GM18505 (cell line): ENCODE measurements at regions not wholly inside any gene's neighbourhood (a gene's known extent, or its start where the extent isn't known, plus 50 kb on each side); places are given as distances from the start of the nearest gene placed in this dataset.

ENCODE experiments used
- ATAC-seq: cut with Tn5 transposase; IDR thresholded peaks from one replicate; pipeline ENCODE4 v1.9.1; 2021; ENCODE audit not compliant: unreplicated experiment
- POLR2A ChIP-seq: IDR thresholded peaks from 4 replicates; pipeline ENCODE4 v1.6.1; 2011; ENCODE audit warnings: borderline replicate concordance; ENCODE audit not compliant: insufficient read depth, insufficient read length; ENCODE audit errors: extremely low read depth

DNA sequence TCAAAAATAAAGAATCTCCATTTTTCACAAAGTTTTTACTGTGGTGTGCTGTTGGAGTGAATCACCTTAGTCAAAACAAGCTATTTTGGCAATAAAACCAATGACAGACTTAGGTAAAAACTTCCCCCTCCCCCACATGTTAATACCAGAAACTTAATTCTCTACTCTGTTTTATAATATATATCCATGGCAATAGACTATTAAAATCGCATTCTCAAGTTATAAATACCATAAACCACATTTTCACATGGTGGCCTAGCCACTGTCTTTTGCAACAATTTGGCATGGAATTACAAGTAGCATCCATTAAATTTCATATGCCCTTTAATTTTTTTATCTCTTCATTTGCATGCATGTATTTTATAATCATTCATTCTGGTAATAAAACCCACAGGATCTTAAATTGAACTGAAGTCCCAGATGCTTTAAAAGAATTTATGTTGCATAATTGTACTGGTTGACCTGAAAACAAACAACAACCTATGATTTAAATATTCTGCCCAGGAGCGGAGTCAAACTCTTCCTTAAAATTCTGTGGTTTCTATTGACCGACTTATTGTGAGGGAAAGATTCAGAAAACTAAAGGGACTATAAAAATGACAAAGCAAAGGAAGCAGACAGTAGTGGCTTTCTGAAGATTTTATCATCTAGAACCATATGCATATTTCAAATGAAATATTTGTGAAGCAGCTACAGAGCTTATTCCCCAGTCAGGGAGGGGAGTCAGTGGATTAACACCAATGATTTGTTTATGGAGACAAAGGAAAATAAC lies 229.0 kb upstream of the TBL1XR1 start:
- no peak for ATAC-seq

DNA sequence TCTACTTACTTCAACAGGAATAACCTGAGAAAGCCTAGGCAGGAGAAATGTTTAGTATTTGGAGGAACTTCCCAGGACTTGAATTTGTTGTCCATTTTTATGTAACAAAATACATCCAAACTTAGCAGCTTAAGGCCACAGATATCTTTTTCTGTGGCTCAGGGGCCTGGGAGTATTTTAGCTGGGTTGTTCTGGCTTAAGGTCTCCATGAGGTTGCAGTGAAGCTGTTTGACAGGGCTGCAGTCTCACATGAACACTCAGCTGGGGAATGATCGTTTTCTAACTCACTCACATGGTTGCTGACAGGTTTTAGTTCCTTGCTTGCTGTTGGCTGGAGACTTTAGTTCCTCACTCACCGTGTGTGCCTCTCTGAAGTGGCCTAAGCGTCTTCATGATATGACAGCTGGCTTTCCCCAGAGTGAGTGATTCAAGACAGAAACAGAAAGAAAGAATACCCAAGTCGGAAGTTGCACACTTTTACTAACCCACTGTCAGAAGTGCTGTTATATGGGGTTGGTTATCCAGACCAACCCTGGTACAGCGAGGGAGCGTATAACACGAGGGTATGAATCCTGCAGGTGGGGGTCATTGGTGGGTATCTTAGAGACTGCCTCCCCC lies 229.7 kb upstream of the TBL1XR1 start:
- ATAC-seq, result peak; percentile 99
- TF ChIP-seq POLR2A, result no peak

More for the DNA sequence above, 229.0 kb upstream of the TBL1XR1 start:
- TF ChIP-seq POLR2A, result no peak

DNA sequence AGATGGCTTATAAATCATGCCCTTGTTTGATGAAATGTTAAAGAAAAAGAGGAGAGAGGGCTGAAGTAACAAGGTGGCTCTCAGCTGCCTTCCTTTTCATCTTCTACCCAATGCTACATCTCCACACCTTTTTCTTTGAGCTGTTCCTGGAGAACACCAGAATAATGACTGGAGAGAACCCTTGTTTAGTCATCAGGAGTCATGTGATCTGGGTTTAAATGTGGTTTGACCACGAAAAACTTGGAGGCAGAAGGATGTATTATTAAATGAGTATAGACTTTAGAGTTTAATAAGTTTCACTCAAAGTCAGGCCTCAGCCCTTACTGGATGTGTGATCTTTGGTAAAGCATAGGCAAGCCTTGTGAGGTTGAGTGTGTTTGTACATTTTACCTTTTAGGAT lies 230.3 kb upstream of the TBL1XR1 start:
- ATAC-seq, result no peak

DNA sequence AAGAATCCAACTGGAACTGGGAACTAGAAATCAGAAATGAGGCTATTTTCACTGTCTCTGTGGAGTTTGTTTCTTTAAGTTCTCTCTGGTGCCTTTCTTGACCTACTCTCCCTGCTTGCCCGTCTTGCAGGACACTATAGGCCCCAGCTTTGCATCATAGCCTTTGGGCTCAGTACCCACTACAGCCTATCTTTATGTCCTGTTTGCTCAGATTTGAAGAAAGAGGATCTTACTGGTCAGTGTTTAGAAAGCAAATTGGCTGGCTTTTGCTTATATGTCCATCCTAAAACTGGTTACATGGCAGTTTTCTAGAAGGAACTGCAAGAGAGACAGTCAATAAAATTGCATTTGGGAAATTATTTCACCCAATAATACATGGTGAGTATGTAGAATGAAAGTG lies 231.8 kb upstream of the TBL1XR1 start:
- TF ChIP-seq POLR2A, result no peak
- ATAC-seq, result no peak

More for the DNA sequence above, 230.3 kb upstream of the TBL1XR1 start:
- no peak for TF ChIP-seq POLR2A

DNA sequence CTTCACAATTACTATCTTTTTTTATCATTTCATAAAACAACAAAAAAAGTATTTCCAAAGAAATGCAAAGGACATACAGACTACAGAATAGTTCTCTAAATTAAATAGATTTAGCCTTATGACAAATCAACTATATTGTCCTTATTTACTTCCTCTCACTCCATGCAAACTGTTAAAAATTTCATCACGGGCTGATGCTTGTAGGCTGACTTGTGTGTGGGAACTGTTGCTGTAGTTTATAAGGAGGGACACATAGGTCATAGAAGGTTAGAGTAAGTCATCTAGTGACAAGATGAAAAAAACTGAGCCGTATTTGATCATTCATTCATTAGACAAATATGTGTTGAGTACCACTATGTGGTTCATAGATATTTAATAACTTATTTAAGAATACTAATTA lies 232.5 kb upstream of the TBL1XR1 start:
- TF ChIP-seq POLR2A, result no peak
- ATAC-seq, result no peak

DNA sequence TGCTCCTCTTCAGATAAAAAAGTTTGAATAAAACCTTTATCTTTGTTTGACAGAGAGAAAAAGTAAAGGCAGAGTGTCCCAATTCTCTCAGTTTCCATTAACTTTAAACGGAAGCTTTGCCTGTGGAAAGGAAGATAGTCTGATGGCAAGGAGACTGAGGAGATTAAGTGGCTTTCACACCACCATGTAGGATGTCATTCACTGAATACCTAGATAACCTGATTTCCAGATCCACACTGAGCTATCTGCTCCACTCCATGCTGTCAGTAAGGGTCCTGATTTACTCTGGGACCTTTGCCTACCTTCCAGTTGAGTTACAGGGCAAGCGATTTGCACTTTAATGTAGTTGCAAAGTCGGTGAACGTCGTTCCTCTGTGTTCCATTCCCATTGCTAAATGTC lies 233.4 kb upstream of the TBL1XR1 start:
- no peak for ATAC-seq
- TF ChIP-seq POLR2A, result no peak

DNA sequence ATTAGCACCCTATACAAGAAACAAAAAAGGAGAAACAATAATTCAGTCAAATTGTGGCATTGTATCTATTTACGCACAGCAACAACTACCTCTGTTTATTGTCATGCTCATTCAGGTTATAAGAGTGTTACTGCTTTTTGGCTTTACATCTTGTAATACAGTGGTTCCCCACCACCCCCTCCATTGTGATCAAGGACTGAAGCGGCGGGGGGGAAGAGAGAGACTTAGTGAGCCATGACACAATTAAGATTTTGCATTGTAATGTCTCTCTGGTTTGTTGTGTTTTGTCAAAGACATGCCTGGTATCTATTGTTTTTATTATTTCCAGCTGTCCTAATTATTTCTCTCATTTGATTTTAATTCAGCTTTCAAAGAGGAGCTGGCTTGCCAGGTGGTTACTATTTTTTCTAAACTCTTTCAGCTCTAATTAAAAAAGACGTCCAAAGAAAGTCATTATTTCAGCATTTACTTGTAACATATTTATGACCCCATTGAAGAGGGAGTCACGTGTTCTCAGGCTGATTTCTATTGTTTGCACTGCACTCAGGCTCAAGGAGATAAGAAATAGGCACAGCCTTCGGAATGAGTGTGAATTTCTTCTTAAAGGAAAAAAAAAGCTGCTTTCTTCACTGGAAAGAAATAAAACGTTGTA lies 234.4 kb upstream of the TBL1XR1 start:
- TF ChIP-seq POLR2A, result no peak
- no peak for ATAC-seq

DNA sequence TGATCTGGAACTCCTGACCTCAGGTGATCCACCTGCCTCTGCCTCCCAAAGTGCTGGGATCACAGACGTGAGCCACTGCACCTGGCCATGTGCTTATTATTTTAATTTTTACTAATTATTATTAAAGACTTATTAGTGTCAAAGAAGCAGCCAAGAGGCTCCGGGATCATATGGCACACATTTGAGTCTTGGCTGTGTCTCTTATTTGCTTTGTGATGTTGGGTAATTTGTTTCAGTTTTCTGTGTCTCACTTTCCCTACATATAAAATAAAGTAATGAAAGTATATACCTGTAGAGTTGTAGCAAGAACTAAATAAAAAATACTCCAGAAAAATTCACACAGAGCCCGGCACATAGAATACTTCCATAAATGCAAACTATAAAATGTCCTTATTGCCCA lies 238.0 kb upstream of the TBL1XR1 start:
- no peak for TF ChIP-seq POLR2A
- ATAC-seq, result no peak

DNA sequence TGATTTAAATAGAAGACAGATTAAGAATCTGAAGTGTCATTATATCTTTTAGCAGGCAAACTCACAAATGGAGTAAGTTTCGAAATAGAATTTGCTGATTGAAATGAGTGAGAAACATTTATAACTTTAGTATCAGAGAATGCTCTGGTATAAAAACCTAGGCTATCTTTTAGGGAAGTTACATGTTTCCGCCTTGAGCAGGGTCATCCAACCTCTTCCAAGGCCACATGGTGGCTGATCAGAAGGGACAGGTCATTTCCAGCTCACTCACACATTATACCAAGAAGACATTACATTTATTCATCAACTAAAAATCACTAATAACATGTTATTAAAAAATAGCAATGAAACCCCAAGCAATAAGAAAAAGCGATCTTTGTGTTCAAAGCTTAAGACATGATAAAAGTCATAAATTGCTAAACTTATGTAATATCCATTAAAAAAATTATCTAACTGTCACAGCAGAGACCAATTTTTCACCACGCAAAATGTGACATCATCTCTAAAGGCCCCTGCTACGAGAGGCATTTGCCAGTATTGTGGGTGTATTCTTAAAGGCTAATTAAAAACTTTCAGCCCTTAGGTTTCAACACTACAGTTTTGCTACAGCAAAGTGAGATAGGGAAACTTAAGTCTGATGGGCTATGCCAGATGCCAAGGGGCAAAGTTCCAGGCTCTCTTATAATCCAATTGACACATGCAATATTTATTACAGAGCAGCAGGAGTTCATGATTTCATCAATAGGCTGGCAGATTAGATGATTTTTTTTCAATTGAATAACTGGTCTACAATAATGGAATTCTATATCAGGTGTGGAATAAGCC lies 240.4 kb upstream of the TBL1XR1 start:
- no peak for ATAC-seq
- no peak for TF ChIP-seq POLR2A

DNA sequence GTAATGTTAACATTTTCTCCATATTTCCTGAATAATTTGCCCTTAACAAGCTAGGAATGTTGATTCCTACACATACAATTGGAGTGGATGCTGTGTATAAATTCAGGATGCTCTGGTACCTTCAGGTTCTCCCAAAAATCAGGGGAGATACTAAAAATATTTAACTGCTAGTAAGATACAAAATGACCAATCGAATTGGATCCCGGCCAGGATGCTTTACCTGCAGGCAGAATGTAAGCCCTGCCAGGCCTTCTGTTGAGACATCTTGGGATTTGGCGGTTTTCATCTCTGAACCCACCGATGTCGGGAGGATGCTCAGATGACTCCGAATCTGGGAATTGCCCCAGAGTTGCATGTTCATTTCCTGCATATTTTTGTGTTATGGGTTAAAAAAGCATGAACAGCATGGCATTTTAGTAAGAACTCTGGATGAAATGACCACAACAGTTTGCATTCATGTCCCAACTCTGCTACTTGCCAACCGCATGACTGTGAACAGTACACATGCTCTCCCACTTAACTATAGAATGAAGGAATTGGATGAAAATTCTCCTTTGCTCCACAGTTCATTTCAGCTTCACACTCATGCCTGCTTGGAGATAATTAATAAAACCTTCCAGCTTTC lies 241.4 kb upstream of the TBL1XR1 start:
- ATAC-seq, result no peak
- TF ChIP-seq POLR2A, result no peak

DNA sequence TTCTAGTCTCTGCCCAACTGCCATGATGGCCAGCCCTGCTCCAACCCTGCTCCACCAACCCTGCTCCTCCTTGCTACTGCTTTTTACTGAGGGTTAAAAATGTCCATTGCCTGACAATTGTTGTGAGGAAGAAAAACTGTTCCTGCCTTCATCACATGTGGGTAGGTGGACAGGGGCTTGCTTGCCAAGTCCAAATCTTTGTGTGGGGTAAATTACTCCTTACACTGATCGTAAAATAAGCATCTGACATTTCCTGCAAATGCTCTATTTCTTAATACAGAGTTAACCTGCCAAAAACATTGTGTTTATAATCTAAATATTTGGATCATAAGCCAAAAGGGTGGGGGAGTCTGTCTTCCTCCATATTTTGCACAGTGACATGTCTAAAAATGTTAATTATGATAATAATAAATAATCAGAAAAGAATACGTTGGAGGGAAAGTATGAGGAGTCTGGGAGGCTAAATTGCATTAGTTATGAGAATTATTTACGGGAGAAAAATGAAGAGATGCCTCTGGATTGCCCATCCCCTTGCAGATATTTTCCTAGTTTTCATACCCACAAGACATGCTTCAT lies 242.5 kb upstream of the TBL1XR1 start:
- no peak for ATAC-seq
- no peak for TF ChIP-seq POLR2A

DNA sequence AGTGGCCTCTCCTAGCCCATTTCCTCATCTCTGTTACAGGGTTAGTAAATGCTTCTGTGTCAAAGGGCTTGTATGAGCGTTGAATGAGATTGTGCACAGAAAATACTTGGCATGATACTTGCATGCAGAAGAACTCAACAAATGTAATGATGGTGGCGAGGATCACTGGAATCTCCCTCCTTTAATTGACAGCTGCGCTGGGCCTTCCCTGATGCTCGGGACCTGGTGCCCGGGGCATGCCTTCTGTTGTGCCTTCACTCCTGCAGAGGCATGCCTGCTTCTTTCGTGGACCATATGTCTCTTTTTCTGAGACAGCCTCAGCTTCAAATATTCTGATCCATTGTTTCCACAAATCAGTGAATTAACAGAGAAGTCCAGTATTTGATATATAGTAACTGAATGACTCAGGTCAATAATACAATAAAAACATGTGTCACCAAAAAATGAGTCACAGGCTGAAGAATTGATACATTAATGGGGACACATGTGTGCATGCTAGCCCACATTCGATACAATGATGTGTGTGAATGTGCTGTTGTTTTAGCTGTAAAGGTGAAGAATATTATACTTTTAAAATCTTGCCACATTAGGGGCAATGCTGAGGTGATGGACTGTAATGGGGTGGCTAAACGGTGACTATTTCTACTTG lies 243.3 kb upstream of the TBL1XR1 start:
- ATAC-seq, result no peak
- no peak for TF ChIP-seq POLR2A
